SK-N-DZ (cell line): ENCODE measurements at regions not wholly inside any gene's neighbourhood (a gene's known extent, or its start where the extent isn't known, plus 50 kb on each side); places are given as distances from the start of the nearest gene placed in this dataset.
"Not testable (repeated sequence)": the region's sequence is repeated elsewhere in the genome, so short reads cannot be mapped to it uniquely, and the experiment has no call there.

ENCODE experiments used
- DNase-seq: peaks from one replicate; pipeline ENCODE4 v3.0.0-alpha.2; 2015; ENCODE audit warnings: low spot score

GRCh38 chr7:109905368-109906065 lies 1185.4 kb upstream of the LRRN3 start:
- not testable (repeated sequence) for DNase-seq

GRCh38 chr7:109915670-109916069 lies 1175.3 kb upstream of the LRRN3 start:
- DNase-seq: no peak

GRCh38 chr7:109926738-109927137 lies 1164.2 kb upstream of the LRRN3 start:
- DNase-seq: no peak

DNA sequence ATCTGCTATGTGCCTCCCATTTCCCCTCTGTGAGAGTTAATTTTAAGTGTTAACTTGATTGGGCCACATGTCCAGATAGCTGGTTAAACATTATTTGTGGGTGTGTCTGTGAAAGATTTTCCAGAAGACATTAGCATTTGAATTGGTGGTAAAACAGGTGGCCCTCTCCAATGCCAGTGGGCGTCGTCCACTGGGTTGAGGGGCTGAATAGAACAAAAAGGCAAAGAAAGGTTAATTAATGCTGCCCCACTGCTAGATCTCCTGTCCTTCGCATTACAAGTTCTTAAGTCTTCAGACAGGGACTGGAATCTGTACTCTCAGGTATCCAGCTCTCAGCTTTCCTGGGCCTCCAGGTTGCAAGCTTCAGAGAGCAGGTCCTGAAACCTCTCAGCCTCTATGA lies 1160.9 kb upstream of the LRRN3 start:
- DNase-seq: no peak

DNA sequence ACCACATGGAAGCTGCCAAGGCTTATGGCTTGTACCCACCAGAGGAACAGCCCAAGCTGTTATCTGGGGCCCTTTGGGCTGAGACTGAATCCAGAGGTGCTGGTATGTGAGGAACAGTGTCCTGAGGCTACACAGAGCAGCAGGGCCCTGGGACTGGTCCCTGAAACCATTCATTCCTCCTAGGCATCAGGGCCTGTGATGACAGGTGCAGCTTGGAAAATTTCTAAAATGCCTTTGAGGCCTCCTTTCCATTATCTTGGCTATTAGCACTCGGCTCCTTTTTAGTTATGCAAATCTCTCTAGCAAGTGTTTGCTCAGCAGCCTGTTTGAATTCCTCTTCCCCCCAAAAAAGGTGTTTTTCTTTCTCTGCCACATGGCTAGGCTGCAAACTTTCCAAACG lies 1151.7 kb upstream of the LRRN3 start:
- DNase-seq: no peak

GRCh38 chr7:109945820-109946518 lies 1145.0 kb upstream of the LRRN3 start:
- DNase-seq: no peak

DNA sequence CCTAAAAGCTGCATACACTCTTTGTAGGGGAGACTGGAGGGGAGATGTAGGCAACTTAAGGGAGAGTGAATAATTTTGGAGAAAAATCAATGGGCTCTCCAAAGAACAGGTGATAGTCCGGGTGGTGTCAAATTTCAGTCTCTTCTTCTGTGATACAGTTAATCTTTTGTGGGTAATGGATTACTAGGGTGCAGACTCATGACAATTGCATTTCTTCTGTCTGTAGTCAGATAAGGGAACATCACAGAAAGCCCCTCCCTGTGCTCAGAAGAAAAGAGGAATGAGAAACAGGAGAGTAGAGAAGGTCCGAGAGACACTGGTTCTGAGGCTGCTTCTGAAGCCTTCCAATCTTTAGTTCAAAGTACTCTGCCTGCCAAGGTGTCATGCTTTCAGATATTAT lies 1140.7 kb upstream of the LRRN3 start:
- DNase-seq: peak; percentile 4

DNA sequence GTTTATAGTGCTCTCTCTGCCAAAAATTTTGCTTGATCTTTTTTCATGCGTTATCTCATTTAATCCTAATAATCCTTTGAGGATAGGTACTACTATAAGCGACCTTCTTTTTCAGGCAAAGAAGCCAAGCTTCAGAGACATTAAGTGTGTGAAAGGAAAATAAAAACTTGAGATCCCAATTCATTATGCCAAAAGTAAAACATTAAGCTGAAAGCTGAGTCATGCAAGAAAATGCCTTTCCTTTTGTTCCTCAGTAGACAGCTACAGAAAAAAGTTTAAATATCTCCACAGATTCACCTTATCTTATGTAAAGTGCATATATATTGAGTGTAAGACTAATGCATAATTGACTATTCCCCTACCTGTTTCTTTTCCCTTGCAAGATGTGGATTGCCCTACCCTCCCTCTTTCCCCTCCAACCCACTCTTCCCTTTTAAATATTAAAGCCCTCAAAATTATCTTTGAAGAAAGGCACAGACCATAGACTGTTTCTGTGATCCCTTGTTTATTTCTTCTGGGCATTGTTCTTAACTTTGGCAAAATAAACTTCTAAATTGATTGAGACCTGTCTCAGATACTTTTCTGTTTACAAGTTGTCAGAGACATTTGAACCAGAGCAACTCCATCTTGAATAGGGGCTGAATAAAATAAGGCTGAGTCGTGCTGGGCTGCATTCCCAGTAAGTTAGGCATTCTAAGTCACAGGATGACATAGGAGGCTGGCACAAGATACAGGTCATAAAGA lies 1139.9 kb upstream of the LRRN3 start:
- DNase-seq: no peak

DNA sequence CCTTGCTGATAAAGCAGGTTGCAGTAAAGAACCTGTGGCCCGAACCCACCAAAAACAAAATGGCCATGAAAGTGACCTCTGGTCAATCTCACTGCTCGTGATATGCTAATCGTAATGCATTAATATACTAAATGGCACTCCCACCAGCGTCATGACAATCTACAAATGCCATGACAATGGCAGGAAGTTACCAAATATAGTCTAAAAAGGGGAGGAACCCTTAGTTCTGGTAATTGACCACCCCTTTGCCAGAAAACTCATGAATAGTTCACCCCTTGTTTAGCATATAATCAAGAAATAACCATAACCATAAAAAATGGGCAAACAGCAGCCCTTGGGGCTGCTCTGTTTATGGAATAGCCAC lies 1139.4 kb upstream of the LRRN3 start:
- DNase-seq: no peak

- DNase-seq: no peak
Observed at GRCh38 chr7:109955986-109956385, 1134.9 kb upstream of the LRRN3 start.

- DNase-seq: no peak
Observed at GRCh38 chr7:109956916-109957315, 1134.0 kb upstream of the LRRN3 start.

DNA sequence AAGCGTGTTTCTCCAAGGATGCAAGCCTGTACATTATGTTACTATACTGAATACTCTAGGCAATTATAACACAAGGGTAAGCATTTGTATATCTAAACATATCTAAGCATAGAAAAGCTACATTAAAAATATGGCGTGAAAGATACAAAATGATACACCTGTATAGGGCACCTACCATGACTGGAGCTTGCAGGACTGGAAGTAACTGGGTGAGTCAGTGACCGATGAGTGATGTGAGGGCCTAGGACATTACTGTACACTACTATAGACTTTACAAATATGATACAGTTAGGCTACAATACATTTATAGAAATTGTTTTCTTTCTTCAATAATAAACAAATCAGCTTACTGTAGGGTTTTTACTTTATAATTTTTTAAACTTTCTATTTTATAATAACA lies 1127.2 kb upstream of the LRRN3 start:
- no peak for DNase-seq

DNA sequence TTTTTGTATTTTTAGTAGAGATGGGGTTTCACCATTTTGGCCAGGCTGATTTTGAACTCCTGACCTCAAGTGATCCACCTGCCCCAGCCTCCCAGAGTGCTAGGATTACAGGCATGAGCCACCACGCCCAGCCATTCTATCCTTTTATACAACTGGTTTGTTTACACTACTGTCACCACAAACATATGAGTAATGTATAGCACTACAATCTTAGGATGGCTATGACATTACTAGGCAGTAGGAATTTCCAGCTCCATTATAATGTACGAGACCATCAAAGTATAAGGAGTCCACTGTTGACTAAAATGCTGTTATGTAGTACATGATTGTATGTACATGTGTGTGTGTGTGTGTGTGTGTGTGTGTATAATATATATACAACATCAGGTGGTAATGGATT lies 1126.1 kb upstream of the LRRN3 start:
- no peak for DNase-seq

- no peak for DNase-seq
Observed at GRCh38 chr7:109967406-109967805, 1123.5 kb upstream of the LRRN3 start.

DNA sequence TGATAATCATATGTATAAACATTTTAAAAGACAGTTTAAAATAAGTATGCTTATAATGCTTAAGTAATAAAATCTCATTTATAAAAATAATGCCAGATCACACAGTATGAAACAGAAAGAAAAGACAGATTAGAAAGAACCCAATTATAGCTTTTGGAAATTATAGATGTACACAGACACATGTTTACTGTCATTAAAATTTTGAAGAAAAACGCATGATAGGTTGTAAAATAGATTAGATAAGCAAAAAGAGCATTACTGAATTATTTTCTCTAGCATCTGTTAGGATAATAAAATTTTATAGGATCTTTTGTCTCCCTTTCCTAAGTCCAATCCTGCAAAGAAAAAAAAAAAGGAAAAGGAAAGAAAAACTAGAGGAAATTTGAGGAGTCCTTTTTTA lies 1107.3 kb upstream of the LRRN3 start:
- DNase-seq: no peak

GRCh38 chr7:109984729-109985128 lies 1106.2 kb upstream of the LRRN3 start:
- no peak for DNase-seq

- no peak for DNase-seq
Observed at GRCh38 chr7:109986701-109987100, 1104.2 kb upstream of the LRRN3 start.

GRCh38 chr7:109996411-109996810 lies 1094.5 kb upstream of the LRRN3 start:
- DNase-seq: no peak

- DNase-seq: no peak
Observed at GRCh38 chr7:109996927-109997326, 1094.0 kb upstream of the LRRN3 start.

GRCh38 chr7:109997837-109998236 lies 1093.1 kb upstream of the LRRN3 start:
- DNase-seq: no peak

- no peak for DNase-seq
Observed at GRCh38 chr7:110001254-110001938, 1089.5 kb upstream of the LRRN3 start.

- peak; percentile 69 for DNase-seq
Observed at GRCh38 chr7:110003827-110004226, 1087.1 kb upstream of the LRRN3 start.
